Activated naive CD8-positive, alpha-beta T cell treated with anti-CD3 and anti-CD28 coated beads, Interleukin-2, amount 10 ng/mL, durations not matched to agents 7 days and 5 days (primary cell): ENCODE measurements at regions not wholly inside any gene's neighbourhood (a gene's known extent, or its start where the extent isn't known, plus 50 kb on each side); places are given as distances from the start of the nearest gene placed in this dataset.
"Not testable (repeated sequence)": the region's sequence is repeated elsewhere in the genome, so short reads cannot be mapped to it uniquely, and the experiment has no call there.

ENCODE experiments used
- ATAC-seq: fragments of 150-1000 bp; cut with Tn5 transposase; one replicate; pipeline ENCODE4 v1.10.0; 2021; ENCODE audit warnings: low read depth, moderate library complexity
- POLR2A ChIA-PET: fragments of 350-600 bp; sonication (Branson Sonifier 250); formaldehyde crosslinking; loops from one replicate; lab custom pipeline; 2021; ENCODE audit warnings: antibody characterized with exemption; lab: Charles Lee
- DNase-seq: peaks from one replicate; pipeline ENCODE4 v3.0.0; 2021
- H3K27ac Mint-ChIP-seq: one replicate; pipeline ENCODE4 v1.8.0; 2022; ENCODE audit warnings: mild to moderate bottlenecking, mixed read lengths
- H3K27me3 Mint-ChIP-seq: one replicate; pipeline ENCODE4 v1.8.0; 2022; ENCODE audit warnings: mild to moderate bottlenecking, moderate library complexity, mixed read lengths
- H3K36me3 Mint-ChIP-seq: one replicate; pipeline ENCODE4 v1.8.0; 2021; ENCODE audit warnings: mild to moderate bottlenecking, mixed read lengths
- H3K4me1 Mint-ChIP-seq: one replicate; pipeline ENCODE4 v1.8.0; 2021; ENCODE audit warnings: mixed read lengths
- H3K4me3 Mint-ChIP-seq: one replicate; pipeline ENCODE4 v1.8.0; 2022; ENCODE audit warnings: mild to moderate bottlenecking, moderate library complexity, mixed read lengths
- H3K9me3 Mint-ChIP-seq: one replicate; pipeline ENCODE4 v1.8.0; 2021; ENCODE audit warnings: mixed read lengths

DNA sequence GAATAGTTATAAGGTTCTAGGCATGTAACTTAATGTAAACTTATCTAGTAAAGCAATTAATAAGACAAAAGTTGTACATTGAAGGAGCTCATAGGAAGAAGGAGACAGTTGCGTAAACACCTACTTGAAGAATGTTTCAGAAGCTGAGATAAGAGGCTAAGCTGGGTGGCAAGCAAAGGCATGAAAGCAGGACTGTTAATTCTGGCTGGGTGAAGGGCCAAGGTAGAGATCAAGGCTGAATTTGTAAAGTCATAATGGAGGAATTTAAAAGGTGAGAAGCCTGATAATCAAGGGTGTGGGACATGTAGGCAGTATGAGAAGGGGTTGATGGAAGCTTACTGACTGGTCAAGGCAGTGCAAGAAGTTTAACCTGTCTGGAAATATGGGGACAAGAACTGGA lies 80.4 kb upstream of the TGFBR2 start:
- ATAC-seq (no peak), DNase-seq (no peak)
- Mint-ChIP-seq H3K36me3 (peaks cover 5% of the 10 kb centered on the region), H3K27ac (no peak overlapping the region), H3K4me1 (peaks cover 7% of the 10 kb centered on the region), H3K27me3 (no peaks in the 10 kb centered on the region), H3K9me3 (peaks cover 5% of the 10 kb centered on the region), H3K4me3 (no peak overlapping the region)
- POLR2A ChIA-PET: interaction anchor here (0.5 kb wide), 1 partner anchor 1975 kb away, joined by 3 read pairs; no protein-coding TSS in a partner anchor

- H3K27ac Mint-ChIP-seq: no peak overlapping the region
- no peak overlapping the region for H3K4me3 Mint-ChIP-seq
- DNase-seq: no peak
- peaks cover 7% of the 10 kb centered on the region for H3K4me1 Mint-ChIP-seq
- H3K9me3 Mint-ChIP-seq: peaks cover 5% of the 10 kb centered on the region
- no peaks in the 10 kb centered on the region for H3K27me3 Mint-ChIP-seq
- no peak for ATAC-seq
- POLR2A ChIA-PET: no interaction called here
- H3K36me3 Mint-ChIP-seq: peaks cover 5% of the 10 kb centered on the region
Observed at GRCh38 chr3:30527186-30527585, 79.2 kb upstream of the TGFBR2 start.

DNA sequence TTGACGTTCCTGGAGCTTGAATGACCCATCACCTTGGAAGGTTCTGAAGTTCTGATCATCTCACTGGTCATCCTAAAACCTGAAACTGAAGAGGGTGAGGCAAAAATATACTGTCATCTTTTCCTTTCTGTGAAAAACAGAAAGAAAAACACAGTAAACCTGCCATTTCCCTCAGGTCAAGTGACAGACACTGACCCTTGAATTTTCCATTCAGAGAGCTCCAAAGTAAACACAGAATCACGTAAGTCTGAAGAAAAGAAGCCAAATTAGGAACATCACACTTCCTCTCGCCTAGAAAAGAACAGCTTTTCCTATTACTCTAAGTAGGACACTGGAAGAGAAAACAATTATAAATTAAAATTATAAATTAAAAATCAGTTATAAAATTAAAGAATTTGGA lies 78.7 kb upstream of the TGFBR2 start:
- no peak for ATAC-seq
- Mint-ChIP-seq H3K4me1 (peaks cover 7% of the 10 kb centered on the region), H3K27me3 (no peaks in the 10 kb centered on the region), H3K36me3 (peaks cover 5% of the 10 kb centered on the region), H3K4me3 (no peak overlapping the region), H3K9me3 (peaks cover 5% of the 10 kb centered on the region), H3K27ac (no peak overlapping the region)
- POLR2A ChIA-PET: no interaction called here
- DNase-seq: no peak

DNA sequence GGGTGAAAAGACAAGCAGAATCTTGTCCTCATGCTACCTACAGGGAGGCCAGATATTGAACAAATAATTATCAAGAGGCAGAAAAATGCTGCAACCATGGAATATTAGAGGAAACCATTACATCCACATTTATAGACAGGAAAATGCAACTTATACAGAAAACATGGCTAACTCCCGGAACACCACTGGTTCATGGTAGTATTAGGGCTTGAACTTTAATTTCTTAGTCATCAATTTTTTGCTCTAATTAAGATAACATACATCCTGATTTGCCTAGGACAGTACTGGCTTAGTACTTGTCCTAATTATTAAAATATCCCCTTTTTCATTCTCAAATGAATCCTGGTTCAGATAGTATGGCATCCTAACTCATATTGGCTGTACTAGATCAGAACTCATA lies 76.3 kb upstream of the TGFBR2 start:
- H3K9me3 Mint-ChIP-seq: peaks cover 5% of the 10 kb centered on the region
- POLR2A ChIA-PET: no interaction called here
- H3K4me1 Mint-ChIP-seq: no peaks in the 10 kb centered on the region
- H3K27me3 Mint-ChIP-seq: no peaks in the 10 kb centered on the region
- H3K27ac Mint-ChIP-seq: no peak overlapping the region
- ATAC-seq: no peak
- DNase-seq: no peak
- peaks cover 1% of the 10 kb centered on the region for H3K36me3 Mint-ChIP-seq
- no peak overlapping the region for H3K4me3 Mint-ChIP-seq

- DNase-seq (no peak), ATAC-seq (no peak)
- H3K4me3 Mint-ChIP-seq: no peak overlapping the region
- no peaks in the 10 kb centered on the region for H3K4me1 Mint-ChIP-seq
- peaks cover 1% of the 10 kb centered on the region for H3K36me3 Mint-ChIP-seq
- POLR2A ChIA-PET: no interaction called here
- no peaks in the 10 kb centered on the region for H3K27me3 Mint-ChIP-seq
- peaks cover 3% of the 10 kb centered on the region for H3K9me3 Mint-ChIP-seq
- H3K27ac Mint-ChIP-seq: no peak overlapping the region
Observed at GRCh38 chr3:30531017-30531570, 75.3 kb upstream of the TGFBR2 start.

GRCh38 chr3:30535525-30535924 lies 70.9 kb upstream of the TGFBR2 start:
- peaks cover 5% of the 10 kb centered on the region for H3K36me3 Mint-ChIP-seq
- H3K27me3 Mint-ChIP-seq: no peaks in the 10 kb centered on the region
- ATAC-seq (no peak), DNase-seq (no peak)
- no peak overlapping the region for H3K27ac Mint-ChIP-seq
- no peak overlapping the region for H3K4me3 Mint-ChIP-seq
- POLR2A ChIA-PET: no interaction called here
- peaks cover 2% of the 10 kb centered on the region for H3K4me1 Mint-ChIP-seq
- peaks cover 2% of the 10 kb centered on the region for H3K9me3 Mint-ChIP-seq

DNA sequence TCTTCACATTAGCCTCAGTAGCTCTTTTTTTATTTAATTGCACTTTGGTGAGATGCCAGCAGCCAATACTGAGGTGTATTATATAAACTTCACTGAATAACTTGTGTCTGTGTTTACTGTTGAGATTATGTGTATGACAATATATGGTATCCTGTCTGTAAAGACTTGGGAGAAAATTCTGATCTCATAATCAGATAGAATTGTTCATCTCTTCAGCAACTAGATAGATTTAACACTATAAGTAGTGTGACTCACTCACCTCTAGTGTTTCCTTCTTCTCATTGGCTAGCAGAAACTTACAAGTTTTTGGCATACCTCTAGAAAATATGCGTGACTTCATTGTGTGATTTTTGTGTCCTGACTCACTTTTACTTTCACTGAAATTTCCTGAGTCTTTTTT lies 67.6 kb upstream of the TGFBR2 start:
- no peak for ATAC-seq
- Mint-ChIP-seq H3K27ac (no peak overlapping the region), H3K36me3 (peaks cover 5% of the 10 kb centered on the region), H3K4me3 (no peak overlapping the region), H3K4me1 (peaks cover 2% of the 10 kb centered on the region), H3K27me3 (no peaks in the 10 kb centered on the region), H3K9me3 (peaks cover 5% of the 10 kb centered on the region)
- DNase-seq: no peak
- POLR2A ChIA-PET: no interaction called here

GRCh38 chr3:30539206-30539605 lies 67.2 kb upstream of the TGFBR2 start:
- Mint-ChIP-seq H3K4me1 (peaks cover 2% of the 10 kb centered on the region), H3K9me3 (peaks cover 5% of the 10 kb centered on the region), H3K27ac (no peak overlapping the region), H3K4me3 (no peak overlapping the region), H3K27me3 (no peaks in the 10 kb centered on the region), H3K36me3 (peaks cover 5% of the 10 kb centered on the region)
- no peak for DNase-seq
- POLR2A ChIA-PET: no interaction called here
- ATAC-seq: no peak

- Mint-ChIP-seq H3K36me3 (peaks cover 5% of the 10 kb centered on the region), H3K4me1 (peaks cover 4% of the 10 kb centered on the region), H3K4me3 (no peak overlapping the region), H3K27me3 (no peaks in the 10 kb centered on the region), H3K9me3 (peaks cover 5% of the 10 kb centered on the region), H3K27ac (no peak overlapping the region)
- DNase-seq (no peak), ATAC-seq (no peak)
- POLR2A ChIA-PET: no interaction called here
Observed at GRCh38 chr3:30539772-30540171, 66.6 kb upstream of the TGFBR2 start.

DNA sequence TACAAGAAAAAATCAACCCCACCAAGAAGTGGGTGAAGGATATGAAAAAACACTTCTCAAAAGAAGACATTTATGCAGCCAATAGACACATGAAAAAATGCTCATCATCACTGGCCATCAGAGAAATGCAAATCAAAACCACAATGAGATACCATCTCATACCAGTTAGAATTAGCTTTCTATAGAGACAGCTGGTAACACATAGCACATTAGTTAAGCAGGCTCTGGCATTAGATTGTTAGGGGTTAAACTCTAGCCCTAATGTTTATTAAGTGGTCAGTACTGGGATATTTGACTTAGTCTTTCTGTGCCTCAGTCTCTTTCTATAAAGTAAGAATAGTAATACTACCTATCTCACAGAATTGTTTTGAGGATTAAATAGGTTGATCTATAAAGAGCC lies 65.2 kb upstream of the TGFBR2 start:
- H3K9me3 Mint-ChIP-seq, H3K4me1 Mint-ChIP-seq, H3K4me3 Mint-ChIP-seq, H3K27me3 Mint-ChIP-seq, POLR2A ChIA-PET, H3K27ac Mint-ChIP-seq, DNase-seq, H3K36me3 Mint-ChIP-seq, ATAC-seq: not testable (repeated sequence)

DNA sequence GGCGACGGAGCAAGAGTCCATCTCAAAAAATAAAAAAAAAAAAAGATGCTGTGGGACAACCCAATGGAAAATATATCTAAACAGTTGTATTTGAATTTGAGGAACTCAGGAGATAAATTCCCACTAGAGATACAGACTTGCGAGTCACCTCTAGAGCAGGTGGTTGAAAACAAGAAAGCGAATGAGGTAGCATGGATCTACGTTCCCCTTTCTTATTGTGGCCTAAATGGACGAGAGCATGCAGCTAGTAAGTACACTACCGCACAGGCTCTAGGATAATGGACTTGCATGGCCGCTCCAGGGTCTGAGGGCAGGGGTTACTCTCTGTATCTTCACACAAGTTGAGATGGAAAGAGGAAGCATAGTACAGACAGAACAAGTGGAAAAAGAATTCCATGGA lies 63.5 kb upstream of the TGFBR2 start:
- H3K4me1 Mint-ChIP-seq: peaks cover 1% of the 10 kb centered on the region
- H3K9me3 Mint-ChIP-seq: peaks cover 4% of the 10 kb centered on the region
- no peak for DNase-seq
- ATAC-seq: no peak
- H3K27me3 Mint-ChIP-seq: no peaks in the 10 kb centered on the region
- no peak overlapping the region for H3K4me3 Mint-ChIP-seq
- POLR2A ChIA-PET: no interaction called here
- no peak overlapping the region for H3K27ac Mint-ChIP-seq
- no peaks in the 10 kb centered on the region for H3K36me3 Mint-ChIP-seq

DNA sequence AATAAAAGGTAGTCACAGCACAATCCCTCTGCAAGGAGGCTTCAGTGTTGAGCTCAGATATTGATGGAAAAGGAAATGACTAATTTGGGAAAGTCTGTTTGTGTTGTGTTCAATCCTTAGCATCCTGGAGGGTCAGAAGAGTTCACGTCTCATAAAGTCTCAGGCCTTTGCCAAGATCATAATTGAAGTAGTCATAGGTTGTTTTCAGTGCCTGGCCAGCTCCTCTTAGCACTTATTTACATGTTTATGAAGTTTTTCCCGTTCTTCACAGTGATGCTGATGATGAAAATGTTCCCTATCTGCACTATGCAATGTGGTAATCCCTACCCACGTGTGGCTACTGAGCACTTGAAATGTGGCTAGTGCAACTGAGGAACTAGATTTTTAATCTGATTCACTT lies 61.6 kb upstream of the TGFBR2 start:
- peaks cover 1% of the 10 kb centered on the region for H3K4me1 Mint-ChIP-seq
- peaks cover 4% of the 10 kb centered on the region for H3K9me3 Mint-ChIP-seq
- DNase-seq (no peak), ATAC-seq (no peak)
- POLR2A ChIA-PET: no interaction called here
- no peaks in the 10 kb centered on the region for H3K27me3 Mint-ChIP-seq
- no peaks in the 10 kb centered on the region for H3K36me3 Mint-ChIP-seq
- no peak overlapping the region for H3K27ac Mint-ChIP-seq
- no peak overlapping the region for H3K4me3 Mint-ChIP-seq

- Mint-ChIP-seq H3K36me3 (no peaks in the 10 kb centered on the region), H3K4me1 (peaks cover 1% of the 10 kb centered on the region), H3K27ac (no peak overlapping the region), H3K4me3 (no peak overlapping the region), H3K9me3 (peaks cover 4% of the 10 kb centered on the region), H3K27me3 (no peaks in the 10 kb centered on the region)
- DNase-seq: no peak
- no peak for ATAC-seq
- POLR2A ChIA-PET: no interaction called here
Observed at GRCh38 chr3:30546934-30547333, 59.5 kb upstream of the TGFBR2 start.

DNA sequence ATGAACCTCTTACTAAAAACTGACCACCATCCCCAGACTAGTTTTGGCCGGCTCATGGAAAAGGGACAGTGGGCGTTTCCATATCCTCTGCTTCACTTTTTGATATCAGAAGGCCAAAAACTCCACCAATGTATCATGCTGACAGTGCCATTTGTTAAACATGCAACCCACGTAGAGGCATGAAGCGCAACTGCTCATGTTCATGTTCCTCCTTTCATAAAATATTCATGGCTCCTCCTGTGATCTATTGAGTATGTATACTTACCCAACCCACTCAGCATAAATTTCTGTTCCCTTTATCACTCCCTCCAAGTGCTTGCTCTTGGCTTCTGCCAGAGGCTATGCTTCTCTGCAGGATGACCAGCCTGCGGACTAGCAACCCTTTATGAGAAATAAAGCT lies 58.7 kb upstream of the TGFBR2 start:
- H3K27me3 Mint-ChIP-seq: no peaks in the 10 kb centered on the region
- POLR2A ChIA-PET: no interaction called here
- H3K4me3 Mint-ChIP-seq: no peak overlapping the region

GRCh38 chr3:30548600-30548999 lies 57.8 kb upstream of the TGFBR2 start:
- ATAC-seq (peak; percentile 39), DNase-seq (peak; percentile 38)
- Mint-ChIP-seq H3K4me3 (no peak overlapping the region), H3K27ac (no peak overlapping the region), H3K4me1 (peaks cover 1% of the 10 kb centered on the region), H3K27me3 (no peaks in the 10 kb centered on the region), H3K9me3 (peaks cover 1% of the 10 kb centered on the region), H3K36me3 (no peaks in the 10 kb centered on the region)
- POLR2A ChIA-PET: no interaction called here

More for the DNA sequence above, 58.7 kb upstream of the TGFBR2 start:
- Mint-ChIP-seq H3K9me3 (peaks cover 1% of the 10 kb centered on the region), H3K27ac (no peak overlapping the region), H3K36me3 (no peaks in the 10 kb centered on the region), H3K4me1 (peaks cover 1% of the 10 kb centered on the region)
- DNase-seq (no peak), ATAC-seq (no peak)
